ENCODE measurements at regions not wholly inside any gene's neighbourhood (a gene's known extent, or its start where the extent isn't known, plus 50 kb on each side); places are given as distances from the start of the nearest gene placed in this dataset.

GRCh38 chr11:81459766-81460306 lies 1273.8 kb downstream of the FAM181B start:
- H3K27me3 Mint-ChIP-seq (ENCODE audit: insufficient read depth, unreplicated experiment) = no peaks in the 10 kb centered on the region
- DNase-seq (ENCODE audit: unreplicated experiment) = no peak
- H3K4me1 Mint-ChIP-seq (ENCODE audit: insufficient read depth, unreplicated experiment) = no peaks in the 10 kb centered on the region
- no peak for TF ChIP-seq CTCF (IDR thresholded peaks at IDR 0.05; ENCODE audit: unreplicated experiment)
- POLR2A ChIA-PET = no interaction called here
- CTCF ChIA-PET = interaction anchor here (0.7 kb wide), 1 partner anchor 37 kb away, joined by 4 read pairs; no protein-coding TSS in a partner anchor
- H3K36me3 Mint-ChIP-seq (ENCODE audit: insufficient read depth, unreplicated experiment) = no peaks in the 10 kb centered on the region
- H3K27ac Mint-ChIP-seq (ENCODE audit: low read depth, unreplicated experiment) = no peak overlapping the region
- H3K4me3 Mint-ChIP-seq (ENCODE audit: unreplicated experiment) = no peak overlapping the region
- BruUV-seq (replicated peaks) = no TSS peak
- no peaks in the 10 kb centered on the region for H3K9me3 Mint-ChIP-seq (ENCODE audit: unreplicated experiment)
- intact Hi-C loops (cut with micrococcal nuclease) = no loop called here

GRCh38 chr11:81449588-81450156 lies 1284.0 kb downstream of the FAM181B start:
- BruUV-seq (replicated peaks) = no TSS peak
- Mint-ChIP-seq H3K27ac (ENCODE audit: low read depth, unreplicated experiment) (no peak overlapping the region), H3K9me3 (ENCODE audit: unreplicated experiment) (peaks cover 6% of the 10 kb centered on the region)

GRCh38 chr11:81444297-81444696 lies 1289.4 kb downstream of the FAM181B start:
- CTCF ChIA-PET = no interaction called here
- Mint-ChIP-seq H3K9me3 (ENCODE audit: unreplicated experiment) (no peaks in the 10 kb centered on the region), H3K27ac (ENCODE audit: low read depth, unreplicated experiment) (no peak overlapping the region), H3K36me3 (ENCODE audit: insufficient read depth, unreplicated experiment) (no peaks in the 10 kb centered on the region), H3K27me3 (ENCODE audit: insufficient read depth, unreplicated experiment) (peaks cover 19% of the 10 kb centered on the region), H3K4me3 (ENCODE audit: unreplicated experiment) (no peak overlapping the region), H3K4me1 (ENCODE audit: insufficient read depth, unreplicated experiment) (no peaks in the 10 kb centered on the region)
- POLR2A ChIA-PET = no interaction called here
- DNase-seq (ENCODE audit: unreplicated experiment) = peak; percentile 5
- TF ChIP-seq CTCF (IDR thresholded peaks at IDR 0.05; ENCODE audit: unreplicated experiment) = no peak
- BruUV-seq (replicated peaks) = no TSS peak
- intact Hi-C loops (cut with micrococcal nuclease) = loop anchor here (10.0 kb wide), 1 partner anchor 51 kb away; no protein-coding TSS in a partner anchor

More at GRCh38 chr11:81449588-81450156, 1284.0 kb downstream of the FAM181B start:
- no peak overlapping the region for H3K4me3 Mint-ChIP-seq (ENCODE audit: unreplicated experiment)
- TF ChIP-seq CTCF (IDR thresholded peaks at IDR 0.05; ENCODE audit: unreplicated experiment) = no peak
- POLR2A ChIA-PET = interaction anchor here (0.7 kb wide), 1 partner anchor 1960 kb away, joined by 3 read pairs; no protein-coding TSS in a partner anchor
- CTCF ChIA-PET = no interaction called here
- peak; percentile 4 for DNase-seq (ENCODE audit: unreplicated experiment)
- no peaks in the 10 kb centered on the region for H3K36me3 Mint-ChIP-seq (ENCODE audit: insufficient read depth, unreplicated experiment)
- H3K4me1 Mint-ChIP-seq (ENCODE audit: insufficient read depth, unreplicated experiment) = no peaks in the 10 kb centered on the region
- intact Hi-C loops (cut with micrococcal nuclease) = loop anchor here (10.0 kb wide), 1 partner anchor 45 kb away; no protein-coding TSS in a partner anchor
- H3K27me3 Mint-ChIP-seq (ENCODE audit: insufficient read depth, unreplicated experiment) = no peaks in the 10 kb centered on the region

- CTCF ChIA-PET = no interaction called here
- intact Hi-C loops (cut with micrococcal nuclease) = no loop called here
- POLR2A ChIA-PET = no interaction called here
- Mint-ChIP-seq H3K27me3 (ENCODE audit: insufficient read depth, unreplicated experiment) (no peaks in the 10 kb centered on the region), H3K4me3 (ENCODE audit: unreplicated experiment) (no peak overlapping the region), H3K36me3 (ENCODE audit: insufficient read depth, unreplicated experiment) (no peaks in the 10 kb centered on the region), H3K4me1 (ENCODE audit: insufficient read depth, unreplicated experiment) (no peaks in the 10 kb centered on the region), H3K27ac (ENCODE audit: low read depth, unreplicated experiment) (no peak overlapping the region), H3K9me3 (ENCODE audit: unreplicated experiment) (no peaks in the 10 kb centered on the region)
- DNase-seq (ENCODE audit: unreplicated experiment) = no peak
- TF ChIP-seq CTCF (IDR thresholded peaks at IDR 0.05; ENCODE audit: unreplicated experiment) = no peak
- BruUV-seq (replicated peaks) = no TSS peak
These were observed 1301.3 kb downstream of the FAM181B start for GRCh38 chr11:81432333-81432732.

All from MCF 10A (cell line).